Upper lobe of left lung (tissue), 6 donors: ENCODE measurements at regions not wholly inside any gene's neighbourhood (a gene's known extent, or its start where the extent isn't known, plus 50 kb on each side); places are given as distances from the start of the nearest gene placed in this dataset.

ENCODE experiments used
- ATAC-seq, 2 donors: fragments of 200-7000 bp; cut with Tn5 transposase; one replicate each; pipeline ENCODE4 v1.9.1; 2022; ENCODE audit warnings: mild to moderate bottlenecking in 2 of 2, moderate library complexity in 2 of 2; ENCODE audit not compliant: low FRiP score in 2 of 2
- DNase-seq, 2 donors: peaks; one replicate each; pipeline ENCODE4 v3.0.0-alpha.2; 2019 to 2020
- H3K27ac ChIP-seq, 4 donors: fragments of 200-600 bp; sonication (generic); one replicate each; pipeline ENCODE4 v1.5.1; 2016 to 2019
- H3K27me3 ChIP-seq, 4 donors: fragments of 200-600 bp; sonication (generic); one replicate each; pipeline ENCODE4 v1.5.1; 2017 to 2019
- H3K36me3 ChIP-seq, 4 donors: fragments of 200-600 bp; sonication (generic); one replicate each; pipeline ENCODE4 v1.5.1; 2016 to 2019
- H3K4me1 ChIP-seq, 4 donors: fragments of 200-600 bp; sonication (generic); one replicate each; pipeline ENCODE4 v1.5.1; 2018 to 2019
- H3K4me3 ChIP-seq, 4 donors: fragments of 200-600 bp; sonication (generic); one replicate each; pipeline ENCODE4 v1.5.1; 2017 to 2019; ENCODE audit warnings: mild to moderate bottlenecking in 2 of 4, moderate library complexity in 1 of 4
- H3K9me3 ChIP-seq, 4 donors: fragments of 200-600 bp; sonication (generic); one replicate each; pipeline ENCODE4 v1.5.1; 2018 to 2019
- CTCF ChIP-seq, 6 experiments: fragments of 450-650 bp in 4 of 6; fragments of 200-600 bp in 2 of 6; sonication (generic) in 2 of 6; IDR thresholded peaks; one replicate each; pipeline ENCODE4 v1.5.1; 2016 to 2019; ENCODE audit warnings: antibody characterized with exemption in 6 of 6
- EP300 ChIP-seq, 4 donors: sonication (generic); formaldehyde crosslinking; IDR thresholded peaks; one replicate each; pipeline ENCODE4 v1.5.1; 2017; ENCODE audit warnings: antibody characterized with exemption in 4 of 4, control low read depth in 2 of 4
- POLR2A ChIP-seq, 4 donors: fragments of 450-650 bp; IDR thresholded peaks; one replicate each; pipeline ENCODE4 v1.5.1; 2016 to 2017; ENCODE audit warnings: antibody characterized with exemption in 4 of 4, mild to moderate bottlenecking in 2 of 4
- POLR2AphosphoS5 ChIP-seq, 2 donors: sonication (generic); formaldehyde crosslinking; IDR thresholded peaks; one replicate each; pipeline ENCODE4 v1.5.1; 2017; ENCODE audit warnings: antibody characterized with exemption in 2 of 2
- WGBS, 2 donors: methylation state at CpG; one replicate each; pipeline ENCODE4 v1.1.5; 2017 to 2018; 5-methylcytosine and 5-hydroxymethylcytosine counted together
- donor health status: DM: no; HTN: no; CAD: no; lungs with moderate emphysema.
- donor health status: DM: no; HTN: yes; CAD: no; lungs with severe emphysema.

- Histone ChIP-seq H3K4me3 (no peak overlapping the region), H3K9me3 (no peaks in the 10 kb centered on the region), H3K36me3 (no peaks in the 10 kb centered on the region), H3K27me3 (no peaks in the 10 kb centered on the region), H3K4me1 (peaks cover 0 to 3% (median 0%) of the 10 kb centered on the region in 4 donors), H3K27ac (no peak overlapping the region)
- 55 to 60% methylated on average over 2 of the region's 2 CpGs for WGBS, 2 donors
- ATAC-seq (no peak), DNase-seq (no peak)
- TF ChIP-seq EP300 (IDR thresholded peaks at IDR 0.05), result no peak
Measured at GRCh38 chr13:61727767-61728166, 312.1 kb upstream of the PCDH20 start.

- no peak overlapping the region for H3K27ac ChIP-seq
- peaks cover 0 to 3% (median 0%) of the 10 kb centered on the region in 4 donors for H3K4me1 ChIP-seq
- no peak overlapping the region for H3K4me3 ChIP-seq
- ATAC-seq, result no peak
- no peak for DNase-seq
- no peaks in the 10 kb centered on the region for H3K36me3 ChIP-seq
- H3K27me3 ChIP-seq, result no peaks in the 10 kb centered on the region
- H3K9me3 ChIP-seq, result no peaks in the 10 kb centered on the region
- TF ChIP-seq EP300 (IDR thresholded peaks at IDR 0.05), result no peak
- no peak for TF ChIP-seq POLR2A (IDR thresholded peaks at IDR 0.05)
- TF ChIP-seq POLR2AphosphoS5 (IDR thresholded peaks at IDR 0.05), result no peak
- no peak for TF ChIP-seq CTCF (IDR thresholded peaks at IDR 0.05)
Measured at GRCh38 chr13:61725806-61726205, 310.2 kb upstream of the PCDH20 start.

GRCh38 chr13:61722119-61722518, 306.5 kb upstream of the PCDH20 start:
- DNase-seq, result no peak
- no peaks in the 10 kb centered on the region for H3K9me3 ChIP-seq
- WGBS, 2 donors, result 84 to 93% methylated on average over 2 of the region's 2 CpGs
- no peaks in the 10 kb centered on the region for H3K36me3 ChIP-seq
- no peak overlapping the region for H3K27ac ChIP-seq
- no peak overlapping the region for H3K4me3 ChIP-seq
- no peak for ATAC-seq
- H3K4me1 ChIP-seq, result no peaks in the 10 kb centered on the region
- H3K27me3 ChIP-seq, result no peaks in the 10 kb centered on the region
- TF ChIP-seq POLR2A (IDR thresholded peaks at IDR 0.05), result no peak
- no peak for TF ChIP-seq CTCF (IDR thresholded peaks at IDR 0.05)
- no peak for TF ChIP-seq EP300 (IDR thresholded peaks at IDR 0.05)
- no peak for TF ChIP-seq POLR2AphosphoS5 (IDR thresholded peaks at IDR 0.05)

- Histone ChIP-seq H3K4me3 (no peak overlapping the region), H3K27ac (no peak overlapping the region)
- TF ChIP-seq CTCF (IDR thresholded peaks at IDR 0.05) (no peak), POLR2A (IDR thresholded peaks at IDR 0.05) (no peak), EP300 (IDR thresholded peaks at IDR 0.05) (no peak), POLR2AphosphoS5 (IDR thresholded peaks at IDR 0.05) (no peak)
Measured at GRCh38 chr13:61712621-61713020, 297.0 kb upstream of the PCDH20 start.

GRCh38 chr13:61709258-61709657, 293.6 kb upstream of the PCDH20 start:
- ATAC-seq (no peak), DNase-seq (no peak)
- H3K27me3 ChIP-seq, result no peaks in the 10 kb centered on the region
- TF ChIP-seq CTCF (IDR thresholded peaks at IDR 0.05) (no peak), POLR2A (IDR thresholded peaks at IDR 0.05) (no peak), EP300 (IDR thresholded peaks at IDR 0.05) (no peak), POLR2AphosphoS5 (IDR thresholded peaks at IDR 0.05) (no peak)
- H3K4me3 ChIP-seq, result no peak overlapping the region
- H3K9me3 ChIP-seq, result no peaks in the 10 kb centered on the region
- 95 to 100% methylated on average over 1 of the region's 1 CpG for WGBS, 2 donors
- H3K36me3 ChIP-seq, result no peaks in the 10 kb centered on the region
- H3K4me1 ChIP-seq, result no peaks in the 10 kb centered on the region
- H3K27ac ChIP-seq, result no peak overlapping the region

More at GRCh38 chr13:61712621-61713020, 297.0 kb upstream of the PCDH20 start:
- no peaks in the 10 kb centered on the region for H3K4me1 ChIP-seq
- ATAC-seq (no peak), DNase-seq (no peak)
- H3K9me3 ChIP-seq, result no peaks in the 10 kb centered on the region
- 39 to 48% methylated on average over 1 of the region's 1 CpG for WGBS, 2 donors
- no peaks in the 10 kb centered on the region for H3K36me3 ChIP-seq
- H3K27me3 ChIP-seq, result no peaks in the 10 kb centered on the region
